ENCODE measurements at regions not wholly inside any gene's neighbourhood (a gene's known extent, or its start where the extent isn't known, plus 50 kb on each side); places are given as distances from the start of the nearest gene placed in this dataset.

DNA sequence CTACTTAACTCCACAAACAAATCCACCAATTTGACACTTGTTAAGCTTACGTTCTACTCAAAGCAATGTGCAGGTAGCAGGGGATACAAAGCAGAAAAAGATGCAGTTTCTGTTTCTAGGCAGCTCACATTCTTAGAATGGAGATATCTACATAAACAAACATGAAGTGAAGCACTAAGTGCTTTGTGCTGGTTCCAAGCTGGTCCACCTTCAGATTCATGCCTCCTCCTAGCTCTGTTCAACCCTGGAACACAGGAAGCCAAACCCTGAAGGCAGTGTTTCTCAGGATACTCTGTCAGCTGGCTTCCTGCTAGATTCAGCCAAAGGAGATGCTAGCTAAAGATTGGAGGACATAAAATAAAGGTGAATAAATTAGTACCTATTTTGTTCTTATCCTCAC is 55.3 kb upstream of the NOL4 start:
- Histone ChIP-seq H3K27ac (no peak overlapping the region), H3K4me3 (no peak overlapping the region)
- no peak for DNase-seq (ENCODE audit: low spot score)
- TF ChIP-seq, protein P1, sequence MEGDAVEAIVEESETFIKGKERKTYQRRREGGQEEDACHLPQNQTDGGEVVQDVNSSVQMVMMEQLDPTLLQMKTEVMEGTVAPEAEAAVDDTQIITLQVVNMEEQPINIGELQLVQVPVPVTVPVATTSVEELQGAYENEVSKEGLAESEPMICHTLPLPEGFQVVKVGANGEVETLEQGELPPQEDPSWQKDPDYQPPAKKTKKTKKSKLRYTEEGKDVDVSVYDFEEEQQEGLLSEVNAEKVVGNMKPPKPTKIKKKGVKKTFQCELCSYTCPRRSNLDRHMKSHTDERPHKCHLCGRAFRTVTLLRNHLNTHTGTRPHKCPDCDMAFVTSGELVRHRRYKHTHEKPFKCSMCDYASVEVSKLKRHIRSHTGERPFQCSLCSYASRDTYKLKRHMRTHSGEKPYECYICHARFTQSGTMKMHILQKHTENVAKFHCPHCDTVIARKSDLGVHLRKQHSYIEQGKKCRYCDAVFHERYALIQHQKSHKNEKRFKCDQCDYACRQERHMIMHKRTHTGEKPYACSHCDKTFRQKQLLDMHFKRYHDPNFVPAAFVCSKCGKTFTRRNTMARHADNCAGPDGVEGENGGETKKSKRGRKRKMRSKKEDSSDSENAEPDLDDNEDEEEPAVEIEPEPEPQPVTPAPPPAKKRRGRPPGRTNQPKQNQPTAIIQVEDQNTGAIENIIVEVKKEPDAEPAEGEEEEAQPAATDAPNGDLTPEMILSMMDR (IDR thresholded peaks at IDR 0.05), result no peak

DNA sequence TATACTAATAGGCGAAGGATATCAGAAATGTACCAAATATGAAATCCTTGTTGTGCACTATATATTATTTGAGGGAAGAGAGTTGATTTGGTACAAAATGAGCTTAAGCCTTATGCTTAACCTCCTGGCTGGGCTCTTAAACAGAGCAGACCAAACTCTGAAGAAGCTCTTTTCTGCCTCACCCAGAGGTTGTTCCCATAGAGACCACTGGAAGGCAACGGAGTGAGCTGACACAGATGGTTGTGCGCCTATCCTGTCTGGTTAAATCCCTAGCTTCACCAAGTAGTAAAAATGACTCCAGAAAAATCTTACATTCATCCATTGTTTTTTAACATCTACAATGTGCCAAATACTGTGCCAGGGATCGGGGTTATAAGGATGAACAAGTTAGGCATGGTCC is 55.9 kb upstream of the NOL4 start:
- DNase-seq (ENCODE audit: low spot score), result no peak

DNA sequence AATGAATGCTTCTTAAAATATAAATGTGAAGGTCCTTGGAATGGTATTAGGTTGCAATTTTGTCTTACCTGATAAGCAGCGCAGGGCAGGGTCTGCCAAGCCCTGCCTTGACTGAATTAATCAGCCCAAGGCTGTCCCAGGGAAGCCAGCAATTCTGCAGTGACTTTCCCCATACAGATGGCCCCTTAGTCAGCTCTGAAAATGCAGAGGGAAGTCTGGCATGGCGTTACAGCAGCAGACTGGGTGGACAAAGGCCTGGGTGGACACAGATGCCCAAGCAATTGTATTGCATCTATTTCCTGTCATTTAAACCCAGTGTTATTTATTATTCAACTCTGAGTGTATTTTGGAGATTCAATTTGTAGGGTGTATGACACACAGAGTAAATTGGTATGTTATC is 56.6 kb upstream of the NOL4 start:
- Histone ChIP-seq H3K4me3 (no peak overlapping the region), H3K27ac (no peak overlapping the region)
- DNase-seq (ENCODE audit: low spot score), result no peak
- TF ChIP-seq, protein P1 (IDR thresholded peaks at IDR 0.05), result no peak

More for the DNA sequence above, 55.9 kb upstream of the NOL4 start:
- Histone ChIP-seq H3K4me3 (no peak overlapping the region), H3K27ac (no peak overlapping the region)
- TF ChIP-seq, protein P1 (IDR thresholded peaks at IDR 0.05), result no peak

DNA sequence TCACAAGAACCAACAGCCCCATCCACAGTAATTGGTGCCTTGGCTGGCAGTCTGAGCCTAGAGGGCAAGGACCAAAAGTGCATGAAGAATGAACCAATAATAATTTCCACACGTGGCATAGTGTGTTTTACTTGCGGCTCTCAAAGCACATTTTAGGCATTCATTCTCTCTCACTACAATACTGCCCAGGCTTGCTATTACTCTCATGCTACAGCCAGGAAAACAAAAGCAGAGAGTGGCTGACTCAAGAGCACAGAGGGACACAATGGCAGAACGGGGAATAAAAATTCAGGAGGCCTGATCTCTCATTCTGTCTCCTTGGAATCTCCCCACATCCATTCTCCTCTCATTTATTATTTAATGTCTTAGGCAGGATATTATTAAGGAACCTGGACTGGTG is 57.0 kb upstream of the NOL4 start:
- H3K27ac ChIP-seq, result no peak overlapping the region
- DNase-seq (ENCODE audit: low spot score), result no peak
- TF ChIP-seq, protein P1 (IDR thresholded peaks at IDR 0.05), result no peak
- H3K4me3 ChIP-seq, result no peak overlapping the region

DNA sequence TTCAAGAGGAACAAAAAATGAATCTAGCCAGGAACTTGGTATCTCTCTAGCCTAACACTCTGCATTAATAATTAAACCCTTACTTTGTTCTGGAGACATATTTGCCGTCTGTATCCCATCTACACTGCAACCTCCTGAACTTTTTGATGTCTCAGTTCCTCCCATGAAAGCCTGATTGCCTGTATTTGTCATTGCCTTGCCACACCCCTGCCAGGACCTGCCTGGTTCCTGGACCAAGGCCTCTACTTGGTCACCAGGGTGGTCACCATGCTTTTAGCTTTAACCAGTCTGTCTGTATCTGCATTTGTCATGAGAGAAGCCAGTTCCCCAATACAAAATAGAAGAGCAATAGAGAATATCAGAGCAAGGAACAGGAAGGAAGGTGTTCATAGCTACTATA is 58.8 kb upstream of the NOL4 start:
- TF ChIP-seq, protein P1 (IDR thresholded peaks at IDR 0.05), result no peak

DNA sequence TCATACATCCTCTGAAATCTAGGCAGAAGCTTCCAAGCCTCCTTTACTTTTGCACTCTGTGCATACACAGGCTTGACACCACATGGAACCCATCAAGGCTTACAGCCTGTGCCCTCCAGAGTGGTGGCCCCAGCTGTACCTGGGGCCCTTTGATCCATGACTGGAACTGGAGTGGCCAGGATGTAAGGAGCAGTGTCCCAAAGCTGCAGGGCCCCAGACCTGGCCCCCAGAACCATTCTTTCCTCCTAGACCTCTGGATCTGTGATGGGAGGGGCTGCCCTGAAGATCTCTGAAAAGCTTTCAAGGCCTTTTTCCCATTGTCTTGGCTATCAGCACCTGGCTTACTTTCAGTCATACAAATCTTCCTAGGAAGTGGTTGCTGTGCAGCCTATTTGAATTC is 63.1 kb upstream of the NOL4 start:
- no peak overlapping the region for H3K4me3 ChIP-seq
- no peak for DNase-seq (ENCODE audit: low spot score)
- TF ChIP-seq, protein P1 (IDR thresholded peaks at IDR 0.05), result no peak
- no peak overlapping the region for H3K27ac ChIP-seq

More for the DNA sequence above, 58.8 kb upstream of the NOL4 start:
- H3K4me3 ChIP-seq, result no peak overlapping the region
- no peak for DNase-seq (ENCODE audit: low spot score)
- H3K27ac ChIP-seq, result no peak overlapping the region

DNA sequence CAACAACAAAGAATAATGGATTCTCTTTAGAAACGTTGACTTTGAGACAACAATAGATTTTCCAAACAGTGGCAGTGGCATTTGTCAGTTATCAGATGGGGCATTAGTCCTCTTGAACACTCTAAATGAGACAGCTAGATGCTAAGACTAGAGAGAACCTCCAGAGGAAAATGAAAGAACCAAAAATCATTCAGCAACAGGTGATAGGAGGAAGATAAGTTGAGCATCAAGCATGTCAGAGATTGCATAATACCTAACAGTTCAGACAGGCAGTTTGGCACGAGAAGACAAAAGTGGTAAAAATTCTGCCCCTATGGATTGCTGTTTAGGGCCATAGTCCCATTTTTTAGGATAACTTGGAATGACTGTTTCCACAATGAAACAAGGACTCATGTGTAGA is 67.9 kb upstream of the NOL4 start:
- Histone ChIP-seq H3K27ac (no peak overlapping the region), H3K4me3 (no peak overlapping the region)
- DNase-seq (ENCODE audit: low spot score), result no peak
- TF ChIP-seq, protein P1 (IDR thresholded peaks at IDR 0.05), result no peak

All from coronary artery (tissue), 2 donors.